OCI-LY7 (cell line): ENCODE measurements at regions not wholly inside any gene's neighbourhood (a gene's known extent, or its start where the extent isn't known, plus 50 kb on each side); places are given as distances from the start of the nearest gene placed in this dataset.

Source experiments
- EZH2phosphoT487 ChIP-seq: fragments of 200-600 bp; sonication (generic); IDR thresholded peaks from 2 replicates; pipeline ENCODE4 v1.6.1; 2018; ENCODE audit warnings: low read depth, borderline replicate concordance, mild to moderate bottlenecking, mixed run types, antibody characterized with exemption, low read length, moderate library complexity, mixed read lengths
- TF ChIP-seq, protein P1 (sequence below): fragments of 200-600 bp; sonication (generic); conservative IDR thresholded peaks from 2 replicates; pipeline ENCODE4 v1.5.1; 2014; ENCODE audit warnings: mild to moderate bottlenecking, antibody characterized with exemption, low read length, moderate library complexity, mixed read lengths

DNA sequence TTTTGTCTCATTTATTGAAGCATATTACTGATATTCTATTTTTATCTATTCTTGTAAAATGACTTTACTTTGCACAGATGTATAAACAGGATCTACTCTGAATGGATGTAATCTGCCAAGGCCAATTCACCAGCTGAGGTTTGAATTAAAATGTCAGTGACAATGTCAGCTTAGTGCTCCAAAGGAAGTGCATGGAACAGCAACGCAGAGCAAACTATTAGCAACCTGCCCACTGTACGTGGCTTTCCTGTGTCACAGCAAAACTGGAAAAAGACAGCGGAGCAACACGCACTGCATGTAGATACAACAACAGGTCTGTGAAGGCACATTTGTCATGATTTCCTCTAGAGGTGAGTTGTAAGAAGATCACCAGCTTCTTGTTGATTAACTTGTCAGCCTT, 409.4 kb downstream of the MED10 start:
- TF ChIP-seq, protein P1, sequence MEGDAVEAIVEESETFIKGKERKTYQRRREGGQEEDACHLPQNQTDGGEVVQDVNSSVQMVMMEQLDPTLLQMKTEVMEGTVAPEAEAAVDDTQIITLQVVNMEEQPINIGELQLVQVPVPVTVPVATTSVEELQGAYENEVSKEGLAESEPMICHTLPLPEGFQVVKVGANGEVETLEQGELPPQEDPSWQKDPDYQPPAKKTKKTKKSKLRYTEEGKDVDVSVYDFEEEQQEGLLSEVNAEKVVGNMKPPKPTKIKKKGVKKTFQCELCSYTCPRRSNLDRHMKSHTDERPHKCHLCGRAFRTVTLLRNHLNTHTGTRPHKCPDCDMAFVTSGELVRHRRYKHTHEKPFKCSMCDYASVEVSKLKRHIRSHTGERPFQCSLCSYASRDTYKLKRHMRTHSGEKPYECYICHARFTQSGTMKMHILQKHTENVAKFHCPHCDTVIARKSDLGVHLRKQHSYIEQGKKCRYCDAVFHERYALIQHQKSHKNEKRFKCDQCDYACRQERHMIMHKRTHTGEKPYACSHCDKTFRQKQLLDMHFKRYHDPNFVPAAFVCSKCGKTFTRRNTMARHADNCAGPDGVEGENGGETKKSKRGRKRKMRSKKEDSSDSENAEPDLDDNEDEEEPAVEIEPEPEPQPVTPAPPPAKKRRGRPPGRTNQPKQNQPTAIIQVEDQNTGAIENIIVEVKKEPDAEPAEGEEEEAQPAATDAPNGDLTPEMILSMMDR: no peak
- no peak for TF ChIP-seq EZH2phosphoT487
